GM12864 (cell line): ENCODE measurements at regions not wholly inside any gene's neighbourhood (a gene's known extent, or its start where the extent isn't known, plus 50 kb on each side); places are given as distances from the start of the nearest gene placed in this dataset.

Experiments used
- DNase-seq: peaks from one replicate; pipeline ENCODE4 v3.0.0-alpha.2; 2011; ENCODE audit warnings: low read depth
- H3K4me3 ChIP-seq: 2 replicates; pipeline ENCODE4 v1.5.1; 2011; ENCODE audit warnings: mild to moderate bottlenecking, low read depth, low read length, control low read depth
- CTCF ChIP-seq: IDR thresholded peaks from 2 replicates; pipeline ENCODE4 v1.5.1; 2011; ENCODE audit warnings: low read depth, mild to moderate bottlenecking, moderate library complexity, low read length, control low read depth, inconsistent platforms; ENCODE audit errors: missing control alignments

- TF ChIP-seq CTCF = no peak
- H3K4me3 ChIP-seq = no peak overlapping the region
These were observed 834.0 kb downstream of the MAFB start for GRCh38 chr20:39855056-39855455.

DNA sequence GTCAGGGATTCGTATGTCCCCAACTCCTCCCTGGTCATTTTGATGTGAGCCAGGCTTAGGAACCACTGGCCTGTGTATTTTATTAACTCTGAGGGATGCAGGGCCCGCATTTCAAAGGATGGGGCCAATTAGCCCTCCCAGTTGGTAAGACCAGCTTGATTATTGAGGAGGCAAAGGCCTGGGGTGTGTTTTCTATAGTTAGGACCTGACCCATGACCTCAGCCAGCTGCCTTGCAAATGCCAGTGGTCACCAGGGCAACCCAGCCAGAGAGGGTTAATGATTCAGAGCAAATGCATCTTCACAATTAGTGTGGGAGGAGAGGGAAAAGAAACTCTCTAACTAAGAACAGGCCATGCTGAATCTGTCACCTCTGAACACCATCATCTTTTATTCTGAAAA, 835.4 kb downstream of the MAFB start:
- DNase-seq = no peak
- no peak for TF ChIP-seq CTCF
- H3K4me3 ChIP-seq = no peak overlapping the region

More at GRCh38 chr20:39855056-39855455, 834.0 kb downstream of the MAFB start:
- no peak for DNase-seq

- no peak for DNase-seq
- H3K4me3 ChIP-seq = no peak overlapping the region
- TF ChIP-seq CTCF = no peak
These were observed 836.0 kb downstream of the MAFB start for GRCh38 chr20:39853050-39853449.

DNA sequence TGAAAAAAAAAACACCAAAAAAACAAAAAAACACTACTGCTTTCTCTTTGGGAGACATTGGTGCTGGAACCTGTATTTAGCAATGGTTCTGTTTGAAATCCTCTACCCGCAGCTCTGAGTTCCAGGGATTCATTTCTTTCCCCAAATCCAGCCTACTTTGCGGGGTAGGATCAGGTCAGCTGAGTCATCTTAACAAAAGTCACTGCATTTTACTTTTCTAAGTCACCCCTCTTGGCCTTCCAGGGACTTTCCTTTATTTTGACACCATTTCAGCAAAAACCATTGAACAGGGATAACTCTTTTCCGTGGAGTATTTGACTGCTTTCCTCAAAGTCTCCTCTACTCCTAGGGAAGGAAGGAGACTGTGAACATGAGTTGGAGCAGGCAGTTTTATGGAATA, 837.6 kb downstream of the MAFB start:
- no peak for TF ChIP-seq CTCF
- no peak overlapping the region for H3K4me3 ChIP-seq
- no peak for DNase-seq

- no peak overlapping the region for H3K4me3 ChIP-seq
- no peak for TF ChIP-seq CTCF
- no peak for DNase-seq
These were observed 838.2 kb downstream of the MAFB start for GRCh38 chr20:39850821-39851330.

GRCh38 chr20:39850246-39850645, 838.8 kb downstream of the MAFB start:
- H3K4me3 ChIP-seq = no peak overlapping the region
- no peak for DNase-seq
- TF ChIP-seq CTCF = no peak

- DNase-seq = no peak
- no peak overlapping the region for H3K4me3 ChIP-seq
- TF ChIP-seq CTCF = no peak
These were observed 839.4 kb downstream of the MAFB start for GRCh38 chr20:39849664-39850063.
